HepG2 (cell line): ENCODE measurements at regions not wholly inside any gene's neighbourhood (a gene's known extent, or its start where the extent isn't known, plus 50 kb on each side); places are given as distances from the start of the nearest gene placed in this dataset.

Experiments
- ATAC-seq: fragments of 200-7000 bp; cut with Tn5 transposase; 3 replicates; pipeline ENCODE4 v1.9.1; 2020; ENCODE audit warnings: mild to moderate bottlenecking, moderate library complexity
- BruUV-seq: library from RNA; stranded (reverse); fragments of 400-500 nt; replicated peaks from 2 replicates; lab custom pipeline; 2021; lab: Mats Ljungman, UMichigan
- CTCF ChIA-PET: fragments of 300-600 bp; formaldehyde crosslinking; extraction: SDS; loops from one replicate; lab custom pipeline; 2021; ENCODE audit warnings: low total read pairs, inconsistent platforms, low intra/inter-chr PET ratio; lab: Yijun Ruan, JAX
- POLR2A ChIA-PET: fragments of 350-600 bp; sonication (Branson Sonifier 250); formaldehyde crosslinking; loops from one replicate; lab custom pipeline; 2020; ENCODE audit warnings: antibody characterized with exemption, inconsistent platforms; lab: Yijun Ruan, JAX
- DNase-seq: peaks from one replicate; pipeline ENCODE4 v3.0.0-alpha.2; 2015; ENCODE audit warnings: low spot score
- FAIRE-seq: peaks from 3 replicates; lab custom pipeline; 2011; peaks lifted over from hg19 to GRCh38; lab: Jason Lieb, UNC
- H2AFZ ChIP-seq: one replicate; pipeline ENCODE4 v1.6.1; 2011; ENCODE audit warnings: low read length, inconsistent platforms
- H3K27ac ChIP-seq: fragments of 300-600 bp; 3 replicates; pipeline ENCODE4 v1.8.0; 2011; ENCODE audit warnings: mixed run types, mild to moderate bottlenecking, mixed read lengths, low read length, inconsistent platforms; ENCODE audit not compliant: insufficient read depth; ENCODE audit errors: extremely low read length
- H3K27me3 ChIP-seq, 2 experiments: fragments of 200-600 bp in 1 of 2; 2 replicates in 1 of 2; 3 replicates in 1 of 2; pipeline versions ENCODE4 v1.6.0 to v1.8.0; 2011; ENCODE audit warnings: low read length in 2 of 2, mild to moderate bottlenecking in 2 of 2, moderate library complexity in 2 of 2, inconsistent platforms in 1 of 2; ENCODE audit not compliant: insufficient read depth in 2 of 2, control insufficient read depth in 1 of 2
- H3K36me3 ChIP-seq, 2 experiments: fragments of 200-600 bp in 1 of 2; replicated peaks in 1 of 2; 2 replicates in 1 of 2; 3 replicates in 1 of 2; pipeline versions ENCODE4 v1.5.1 to v1.8.0; 2011; ENCODE audit warnings: low read length in 2 of 2, inconsistent platforms in 1 of 2; ENCODE audit not compliant: insufficient read depth in 2 of 2, control insufficient read depth in 1 of 2
- H3K4me1 ChIP-seq: 2 replicates; pipeline ENCODE4 v1.5.1; 2012; ENCODE audit warnings: low read length, inconsistent platforms; ENCODE audit not compliant: insufficient read depth
- H3K4me2 ChIP-seq: 2 replicates; pipeline ENCODE4 v1.6.0; 2011; ENCODE audit warnings: low read depth, low read length, inconsistent platforms
- H3K4me3 ChIP-seq, 3 experiments: fragments of 200-600 bp in 1 of 3; sonication (generic), shearing (Covaris generic) in 1 of 3; replicated peaks in 1 of 3; 2 replicates each; pipeline ENCODE4 v1.5.1; 2011 to 2016; ENCODE audit warnings: low read length in 3 of 3, inconsistent platforms in 2 of 3, low read depth in 2 of 3, mild to moderate bottlenecking in 2 of 3, control low read depth in 1 of 3, mixed read lengths in 1 of 3; ENCODE audit not compliant: insufficient read depth in 1 of 3
- H3K79me2 ChIP-seq: one replicate; pipeline ENCODE4 v1.6.1; 2011; ENCODE audit warnings: low read length, inconsistent platforms; ENCODE audit not compliant: insufficient read depth
- H3K9ac ChIP-seq: 2 replicates; pipeline ENCODE4 v1.6.0; 2011; ENCODE audit warnings: mild to moderate bottlenecking, low read depth, low read length, inconsistent platforms; ENCODE audit not compliant: insufficient read depth
- H3K9me3 ChIP-seq: 2 replicates; pipeline ENCODE4 v1.5.1; 2012; ENCODE audit warnings: mild to moderate bottlenecking, low read length
- H4K20me1 ChIP-seq: 2 replicates; pipeline ENCODE4 v1.6.0; 2011; ENCODE audit warnings: inconsistent platforms, mild to moderate bottlenecking, low read length, moderate library complexity; ENCODE audit not compliant: insufficient read depth
- FIP1L1 ChIP-seq: fragments of 200-400 bp; formaldehyde crosslinking; IDR thresholded peaks from 2 replicates; pipeline ENCODE4 v1.6.1; 2018; ENCODE audit warnings: low read depth, mild to moderate bottlenecking, low read length, moderate library complexity, borderline replicate concordance; ENCODE audit not compliant: insufficient read depth
- JDP2 ChIP-seq: sonication (generic); formaldehyde crosslinking; IDR thresholded peaks from 2 replicates; pipeline ENCODE4 v1.8.1; 2022; ENCODE audit warnings: missing genetic modification reagents, borderline replicate concordance
- KLF11 ChIP-seq: IDR thresholded peaks from 2 replicates; pipeline ENCODE4 v1.6.1; 2016; ENCODE audit warnings: missing compliant biosample characterization
- NCOR1 ChIP-seq: fragments of 200-600 bp; sonication (generic); IDR thresholded peaks from 2 replicates; pipeline ENCODE4 v1.7.0; 2017; ENCODE audit warnings: antibody characterized with exemption, low read length, borderline replicate concordance
- NR2C2 ChIP-seq: sonication (generic); formaldehyde crosslinking; IDR thresholded peaks from 2 replicates; pipeline ENCODE4 v1.4.0; 2020; ENCODE audit warnings: missing genetic modification reagents, mild to moderate bottlenecking, moderate library complexity, borderline replicate concordance
- SYNCRIP ChIP-seq: fragments of 200-400 bp; formaldehyde crosslinking; IDR thresholded peaks from 2 replicates; pipeline ENCODE4 v1.6.1; 2018; ENCODE audit warnings: mild to moderate bottlenecking, low read depth, low read length; ENCODE audit not compliant: insufficient read depth
- ZSCAN9 ChIP-seq: IDR thresholded peaks from 2 replicates; pipeline ENCODE4 v1.6.1; 2016; ENCODE audit warnings: borderline replicate concordance
- WGBS: methylation state at CpG from one replicate; pipeline ENCODE4 v1.1.6; 2017; ENCODE audit warnings: low lambda C conversion rate; 5-methylcytosine and 5-hydroxymethylcytosine counted together
- in situ Hi-C: cut with HindIII; loops from 2 replicates; pipeline ENCODE4 v1.10.0; 2017; ENCODE audit warnings: low pct_unique_long_range_greater_than_20kb; ENCODE audit not compliant: extremely low pct_ligation_motif_present
- intact Hi-C: fragments of 100-400 bp; cut with micrococcal nuclease; formaldehyde crosslinking; loops from one replicate; pipeline ENCODE4 v1.10.0; 2022; ENCODE audit not compliant: unreplicated experiment
- TF ChIP-seq, protein P1 (sequence below): IDR thresholded peaks from 2 replicates; pipeline ENCODE4 v1.6.1; 2016; ENCODE audit warnings: low read depth, missing genetic modification reagents, missing compliant biosample characterization

DNA sequence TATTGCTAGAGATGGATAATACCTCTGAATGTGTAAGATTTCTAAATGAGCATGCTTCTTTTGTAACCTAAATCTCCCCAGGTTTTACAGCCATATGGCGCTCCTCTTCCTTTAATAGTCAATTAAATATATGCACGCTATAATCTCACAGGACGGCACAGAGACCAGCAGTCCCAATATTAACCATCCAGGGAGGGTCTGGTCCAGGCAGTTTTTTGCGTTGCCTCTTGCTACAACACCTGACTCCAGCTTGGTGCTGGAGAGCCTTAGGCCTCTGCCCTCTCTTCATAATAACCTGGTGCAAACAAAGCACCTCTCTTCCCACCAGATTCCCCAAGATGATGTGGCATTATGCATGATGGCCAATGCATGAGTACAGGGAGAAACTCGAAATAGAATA is 183.4 kb downstream of the LY86 start:
- Histone ChIP-seq H3K27ac (no peak overlapping the region), H3K4me3 (no peak overlapping the region), H4K20me1 (no peaks in the 10 kb centered on the region), H3K4me1 (no peaks in the 10 kb centered on the region), H3K27me3 (no peaks in the 10 kb centered on the region; a peak in 1 of 5 replicates), H3K4me2 (no peak overlapping the region), H3K9me3 (no peaks in the 10 kb centered on the region), H3K36me3 (no peaks in the 10 kb centered on the region), H3K9ac (no peak overlapping the region), H2AFZ (no peak overlapping the region), H3K79me2 (no peaks in the 10 kb centered on the region)
- TF ChIP-seq KLF11, result no peak
- no peak for TF ChIP-seq FIP1L1
- no peak for TF ChIP-seq NCOR1
- no peak for TF ChIP-seq ZSCAN9 (CRISPR knock-in tag)
- TF ChIP-seq, protein P1, sequence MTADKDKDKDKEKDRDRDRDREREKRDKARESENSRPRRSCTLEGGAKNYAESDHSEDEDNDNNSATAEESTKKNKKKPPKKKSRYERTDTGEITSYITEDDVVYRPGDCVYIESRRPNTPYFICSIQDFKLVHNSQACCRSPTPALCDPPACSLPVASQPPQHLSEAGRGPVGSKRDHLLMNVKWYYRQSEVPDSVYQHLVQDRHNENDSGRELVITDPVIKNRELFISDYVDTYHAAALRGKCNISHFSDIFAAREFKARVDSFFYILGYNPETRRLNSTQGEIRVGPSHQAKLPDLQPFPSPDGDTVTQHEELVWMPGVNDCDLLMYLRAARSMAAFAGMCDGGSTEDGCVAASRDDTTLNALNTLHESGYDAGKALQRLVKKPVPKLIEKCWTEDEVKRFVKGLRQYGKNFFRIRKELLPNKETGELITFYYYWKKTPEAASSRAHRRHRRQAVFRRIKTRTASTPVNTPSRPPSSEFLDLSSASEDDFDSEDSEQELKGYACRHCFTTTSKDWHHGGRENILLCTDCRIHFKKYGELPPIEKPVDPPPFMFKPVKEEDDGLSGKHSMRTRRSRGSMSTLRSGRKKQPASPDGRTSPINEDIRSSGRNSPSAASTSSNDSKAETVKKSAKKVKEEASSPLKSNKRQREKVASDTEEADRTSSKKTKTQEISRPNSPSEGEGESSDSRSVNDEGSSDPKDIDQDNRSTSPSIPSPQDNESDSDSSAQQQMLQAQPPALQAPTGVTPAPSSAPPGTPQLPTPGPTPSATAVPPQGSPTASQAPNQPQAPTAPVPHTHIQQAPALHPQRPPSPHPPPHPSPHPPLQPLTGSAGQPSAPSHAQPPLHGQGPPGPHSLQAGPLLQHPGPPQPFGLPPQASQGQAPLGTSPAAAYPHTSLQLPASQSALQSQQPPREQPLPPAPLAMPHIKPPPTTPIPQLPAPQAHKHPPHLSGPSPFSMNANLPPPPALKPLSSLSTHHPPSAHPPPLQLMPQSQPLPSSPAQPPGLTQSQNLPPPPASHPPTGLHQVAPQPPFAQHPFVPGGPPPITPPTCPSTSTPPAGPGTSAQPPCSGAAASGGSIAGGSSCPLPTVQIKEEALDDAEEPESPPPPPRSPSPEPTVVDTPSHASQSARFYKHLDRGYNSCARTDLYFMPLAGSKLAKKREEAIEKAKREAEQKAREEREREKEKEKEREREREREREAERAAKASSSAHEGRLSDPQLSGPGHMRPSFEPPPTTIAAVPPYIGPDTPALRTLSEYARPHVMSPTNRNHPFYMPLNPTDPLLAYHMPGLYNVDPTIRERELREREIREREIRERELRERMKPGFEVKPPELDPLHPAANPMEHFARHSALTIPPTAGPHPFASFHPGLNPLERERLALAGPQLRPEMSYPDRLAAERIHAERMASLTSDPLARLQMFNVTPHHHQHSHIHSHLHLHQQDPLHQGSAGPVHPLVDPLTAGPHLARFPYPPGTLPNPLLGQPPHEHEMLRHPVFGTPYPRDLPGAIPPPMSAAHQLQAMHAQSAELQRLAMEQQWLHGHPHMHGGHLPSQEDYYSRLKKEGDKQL (CRISPR knock-in tag), result no peak
- TF ChIP-seq JDP2, result no peak
- TF ChIP-seq SYNCRIP, result no peak
- TF ChIP-seq NR2C2 (CRISPR knock-in tag), result no peak
- ChIA-PET POLR2A (no interaction called here), CTCF (no interaction called here)
- no peak for DNase-seq
- ATAC-seq, result no peak
- no peak for FAIRE-seq
- no TSS peak for BruUV-seq
- in situ Hi-C loops, result no loop called here
- intact Hi-C loops, result no loop called here
- WGBS, result 37% methylated on average over 5 of the region's 5 CpGs
